Epithelial cell of esophagus (primary cell): ENCODE measurements at regions not wholly inside any gene's neighbourhood (a gene's known extent, or its start where the extent isn't known, plus 50 kb on each side); places are given as distances from the start of the nearest gene placed in this dataset.

Source experiments
- DNase-seq: peaks from one replicate; pipeline ENCODE4 v3.0.0; 2010; ENCODE audit warnings: low read depth
- H3K4me3 ChIP-seq: 2 replicates; pipeline ENCODE4 v1.5.1; 2011; ENCODE audit warnings: mild to moderate bottlenecking, low read length, control low read depth
- CTCF ChIP-seq: IDR thresholded peaks from 2 replicates; pipeline ENCODE4 v1.5.1; 2011; ENCODE audit warnings: low read depth, mild to moderate bottlenecking, low read length, control low read depth, inconsistent platforms; ENCODE audit not compliant: insufficient read depth; ENCODE audit errors: missing control alignments

GRCh38 chr12:114975640-114976310 lies 291.8 kb upstream of the TBX3 start:
- no peak for TF ChIP-seq CTCF
- no peak for DNase-seq
- H3K4me3 ChIP-seq, result no peak overlapping the region

- TF ChIP-seq CTCF, result no peak
- no peak overlapping the region for H3K4me3 ChIP-seq
- no peak for DNase-seq
Observed at GRCh38 chr12:114974826-114975639, 291.1 kb upstream of the TBX3 start.

GRCh38 chr12:114974333-114974732 lies 290.4 kb upstream of the TBX3 start:
- TF ChIP-seq CTCF, result no peak
- DNase-seq, result no peak
- no peak overlapping the region for H3K4me3 ChIP-seq

GRCh38 chr12:114968727-114969126 lies 284.8 kb upstream of the TBX3 start:
- DNase-seq, result no peak
- no peak for TF ChIP-seq CTCF
- H3K4me3 ChIP-seq, result no peak overlapping the region

GRCh38 chr12:114967151-114967550 lies 283.2 kb upstream of the TBX3 start:
- TF ChIP-seq CTCF, result no peak
- no peak overlapping the region for H3K4me3 ChIP-seq
- DNase-seq, result no peak

- no peak overlapping the region for H3K4me3 ChIP-seq
- no peak for DNase-seq
- TF ChIP-seq CTCF, result no peak
Observed at GRCh38 chr12:114964841-114965240, 280.9 kb upstream of the TBX3 start.

GRCh38 chr12:114963846-114964245 lies 279.9 kb upstream of the TBX3 start:
- no peak for TF ChIP-seq CTCF
- H3K4me3 ChIP-seq, result no peak overlapping the region
- DNase-seq, result no peak
